Rectal smooth muscle tissue (tissue), 1 donor: ENCODE measurements at regions not wholly inside any gene's neighbourhood (a gene's known extent, or its start where the extent isn't known, plus 50 kb on each side); places are given as distances from the start of the nearest gene placed in this dataset.

Experiments
- H3K27ac ChIP-seq: one replicate; pipeline ENCODE4 v1.7.0; 2013; ENCODE audit warnings: low read depth, low read length, inconsistent platforms
- H3K27me3 ChIP-seq: one replicate; pipeline ENCODE4 v1.7.0; 2013; ENCODE audit warnings: low read length; ENCODE audit not compliant: control insufficient read depth, insufficient read depth
- H3K36me3 ChIP-seq: one replicate; pipeline ENCODE4 v1.7.0; 2013; ENCODE audit warnings: low read length; ENCODE audit not compliant: control insufficient read depth, insufficient read depth
- H3K4me1 ChIP-seq: one replicate; pipeline ENCODE4 v1.7.0; 2013; ENCODE audit warnings: low read length; ENCODE audit not compliant: control insufficient read depth, insufficient read depth
- H3K4me3 ChIP-seq: one replicate; pipeline ENCODE4 v1.7.0; 2013; ENCODE audit warnings: low read length
- H3K9ac ChIP-seq: one replicate; pipeline ENCODE4 v1.7.0; 2013; ENCODE audit warnings: low read length

- Histone ChIP-seq H3K9ac (no peak overlapping the region), H3K27ac (no peak overlapping the region), H3K4me3 (no peak overlapping the region), H3K4me1 (no peaks in the 10 kb centered on the region), H3K36me3 (no peaks in the 10 kb centered on the region), H3K27me3 (no peaks in the 10 kb centered on the region)
These were observed 136.9 kb upstream of the PFN2 start for GRCh38 chr3:150107429-150108175.

GRCh38 chr3:150106740-150107428 lies 136.2 kb upstream of the PFN2 start:
- no peak overlapping the region for H3K9ac ChIP-seq
- H3K4me1 ChIP-seq: no peaks in the 10 kb centered on the region

GRCh38 chr3:150105886-150106612 lies 135.4 kb upstream of the PFN2 start:
- Histone ChIP-seq H3K36me3 (no peaks in the 10 kb centered on the region), H3K27ac (no peak overlapping the region), H3K4me1 (no peaks in the 10 kb centered on the region), H3K9ac (no peak overlapping the region), H3K27me3 (no peaks in the 10 kb centered on the region), H3K4me3 (no peak overlapping the region)

More at GRCh38 chr3:150106740-150107428, 136.2 kb upstream of the PFN2 start:
- no peaks in the 10 kb centered on the region for H3K36me3 ChIP-seq
- H3K4me3 ChIP-seq: no peak overlapping the region
- H3K27ac ChIP-seq: no peak overlapping the region
- H3K27me3 ChIP-seq: no peaks in the 10 kb centered on the region

GRCh38 chr3:150105025-150105424 lies 134.3 kb upstream of the PFN2 start:
- H3K9ac ChIP-seq: no peak overlapping the region
- H3K36me3 ChIP-seq: no peaks in the 10 kb centered on the region
- H3K4me3 ChIP-seq: no peak overlapping the region
- no peaks in the 10 kb centered on the region for H3K27me3 ChIP-seq
- H3K27ac ChIP-seq: no peak overlapping the region
- no peaks in the 10 kb centered on the region for H3K4me1 ChIP-seq

- H3K9ac ChIP-seq: no peak overlapping the region
- no peaks in the 10 kb centered on the region for H3K36me3 ChIP-seq
- H3K27ac ChIP-seq: no peak overlapping the region
- no peaks in the 10 kb centered on the region for H3K4me1 ChIP-seq
- no peaks in the 10 kb centered on the region for H3K27me3 ChIP-seq
- no peak overlapping the region for H3K4me3 ChIP-seq
These were observed 133.9 kb upstream of the PFN2 start for GRCh38 chr3:150104564-150104963.

GRCh38 chr3:150101016-150101415 lies 130.3 kb upstream of the PFN2 start:
- Histone ChIP-seq H3K27me3 (no peaks in the 10 kb centered on the region), H3K9ac (no peak overlapping the region), H3K4me1 (peaks cover 2% of the 10 kb centered on the region), H3K4me3 (no peak overlapping the region), H3K36me3 (no peaks in the 10 kb centered on the region), H3K27ac (no peak overlapping the region)

- Histone ChIP-seq H3K4me1 (peaks cover 2% of the 10 kb centered on the region), H3K4me3 (no peak overlapping the region), H3K27ac (no peak overlapping the region), H3K36me3 (no peaks in the 10 kb centered on the region), H3K27me3 (no peaks in the 10 kb centered on the region), H3K9ac (no peak overlapping the region)
These were observed 127.9 kb upstream of the PFN2 start for GRCh38 chr3:150098621-150099020.

- H3K27ac ChIP-seq: no peak overlapping the region
- H3K4me1 ChIP-seq: peaks cover 2% of the 10 kb centered on the region
- H3K9ac ChIP-seq: no peak overlapping the region
- H3K27me3 ChIP-seq: no peaks in the 10 kb centered on the region
- H3K4me3 ChIP-seq: no peak overlapping the region
- no peaks in the 10 kb centered on the region for H3K36me3 ChIP-seq
These were observed 126.8 kb upstream of the PFN2 start for GRCh38 chr3:150097588-150097890.

- H3K27me3 ChIP-seq: no peaks in the 10 kb centered on the region
- H3K27ac ChIP-seq: no peak overlapping the region
- H3K4me3 ChIP-seq: no peak overlapping the region
- H3K36me3 ChIP-seq: no peaks in the 10 kb centered on the region
- H3K4me1 ChIP-seq: peaks cover 2% of the 10 kb centered on the region
- no peak overlapping the region for H3K9ac ChIP-seq
These were observed 126.2 kb upstream of the PFN2 start for GRCh38 chr3:150096700-150097587.

- no peaks in the 10 kb centered on the region for H3K27me3 ChIP-seq
- H3K9ac ChIP-seq: no peak overlapping the region
- peaks cover 2% of the 10 kb centered on the region for H3K4me1 ChIP-seq
- no peak overlapping the region for H3K27ac ChIP-seq
- no peak overlapping the region for H3K4me3 ChIP-seq
- H3K36me3 ChIP-seq: no peaks in the 10 kb centered on the region
These were observed 123.6 kb upstream of the PFN2 start for GRCh38 chr3:150094150-150094933.

GRCh38 chr3:150091626-150092025 lies 120.9 kb upstream of the PFN2 start:
- Histone ChIP-seq H3K9ac (no peak overlapping the region), H3K27ac (no peak overlapping the region), H3K4me3 (no peak overlapping the region), H3K27me3 (no peaks in the 10 kb centered on the region), H3K4me1 (no peaks in the 10 kb centered on the region), H3K36me3 (no peaks in the 10 kb centered on the region)
